ENCODE measurements at regions not wholly inside any gene's neighbourhood (a gene's known extent, or its start where the extent isn't known, plus 50 kb on each side); places are given as distances from the start of the nearest gene placed in this dataset.

GRCh38 chr5:74370168-74370567 is 270.4 kb downstream of the ENC1 start:
- DNase-seq (ENCODE audit: low read depth): no peak
- no peak for TF ChIP-seq CTCF (conservative IDR thresholded peaks at IDR 0.05; ENCODE audit: low read depth, low read length)
- no peak overlapping the region for H3K4me3 ChIP-seq (ENCODE audit: low read length)

- no peak for TF ChIP-seq CTCF (conservative IDR thresholded peaks at IDR 0.05; ENCODE audit: low read depth, low read length)
- no peak for DNase-seq (ENCODE audit: low read depth)
- no peak overlapping the region for H3K4me3 ChIP-seq (ENCODE audit: low read length)
Measured at GRCh38 chr5:74369173-74369572, 271.4 kb downstream of the ENC1 start.

- DNase-seq (ENCODE audit: low read depth): no peak
Measured at GRCh38 chr5:74367934-74368333, 272.6 kb downstream of the ENC1 start.

GRCh38 chr5:74367241-74367733 is 273.2 kb downstream of the ENC1 start:
- no peak for DNase-seq (ENCODE audit: low read depth)
- H3K4me3 ChIP-seq (ENCODE audit: low read length): no peak overlapping the region
- TF ChIP-seq CTCF (conservative IDR thresholded peaks at IDR 0.05; ENCODE audit: low read depth, low read length): no peak

More at GRCh38 chr5:74367934-74368333, 272.6 kb downstream of the ENC1 start:
- TF ChIP-seq CTCF (conservative IDR thresholded peaks at IDR 0.05; ENCODE audit: low read depth, low read length): no peak
- H3K4me3 ChIP-seq (ENCODE audit: low read length): no peak overlapping the region

- no peak for TF ChIP-seq CTCF (conservative IDR thresholded peaks at IDR 0.05; ENCODE audit: low read depth, low read length)
- H3K4me3 ChIP-seq (ENCODE audit: low read length): no peak overlapping the region
- DNase-seq (ENCODE audit: low read depth): no peak
Measured at GRCh38 chr5:74365723-74366122, 274.8 kb downstream of the ENC1 start.

- TF ChIP-seq CTCF (conservative IDR thresholded peaks at IDR 0.05; ENCODE audit: low read depth, low read length): no peak
- no peak for DNase-seq (ENCODE audit: low read depth)
- no peak overlapping the region for H3K4me3 ChIP-seq (ENCODE audit: low read length)
Measured at GRCh38 chr5:74364507-74364906, 276.0 kb downstream of the ENC1 start.

GRCh38 chr5:74363603-74364205 is 276.8 kb downstream of the ENC1 start:
- no peak overlapping the region for H3K4me3 ChIP-seq (ENCODE audit: low read length)
- no peak for TF ChIP-seq CTCF (conservative IDR thresholded peaks at IDR 0.05; ENCODE audit: low read depth, low read length)
- DNase-seq (ENCODE audit: low read depth): no peak
